Activated T-helper 17 cell treated with anti-CD3 and anti-CD28 coated beads, Interleukin-2, amount 50 U/mL, for 72 hours (primary cell): ENCODE measurements at regions not wholly inside any gene's neighbourhood (a gene's known extent, or its start where the extent isn't known, plus 50 kb on each side); places are given as distances from the start of the nearest gene placed in this dataset.
"Not testable (repeated sequence)": the region's sequence is repeated elsewhere in the genome, so short reads cannot be mapped to it uniquely, and the experiment has no call there.

ENCODE experiments used
- ATAC-seq: fragments of 150-1000 bp; cut with Tn5 transposase; replicated peaks from 2 replicates; pipeline ENCODE4 v1.10.0; 2021; ENCODE audit warnings: mild to moderate bottlenecking, moderate library complexity
- H3K27ac Mint-ChIP-seq: one replicate; pipeline ENCODE4 v1.8.0; 2022; ENCODE audit warnings: mixed read lengths
- H3K27me3 Mint-ChIP-seq: one replicate; pipeline ENCODE4 v1.8.0; 2022; ENCODE audit warnings: mixed read lengths
- H3K36me3 Mint-ChIP-seq: one replicate; pipeline ENCODE4 v1.8.0; 2022; ENCODE audit warnings: low read depth, mild to moderate bottlenecking, mixed read lengths
- H3K4me1 Mint-ChIP-seq: one replicate; pipeline ENCODE4 v1.8.0; 2022; ENCODE audit warnings: mixed read lengths
- H3K4me3 Mint-ChIP-seq: one replicate; pipeline ENCODE4 v1.8.0; 2022; ENCODE audit warnings: mild to moderate bottlenecking, mixed read lengths
- H3K9me3 Mint-ChIP-seq: one replicate; pipeline ENCODE4 v1.8.0; 2022; ENCODE audit warnings: mixed read lengths

- H3K27me3 Mint-ChIP-seq, H3K4me1 Mint-ChIP-seq, H3K9me3 Mint-ChIP-seq, H3K27ac Mint-ChIP-seq, H3K4me3 Mint-ChIP-seq, H3K36me3 Mint-ChIP-seq, ATAC-seq: not testable (repeated sequence)
Observed at GRCh38 chr16:88153516-88153915, 202.3 kb downstream of the BANP start.

DNA sequence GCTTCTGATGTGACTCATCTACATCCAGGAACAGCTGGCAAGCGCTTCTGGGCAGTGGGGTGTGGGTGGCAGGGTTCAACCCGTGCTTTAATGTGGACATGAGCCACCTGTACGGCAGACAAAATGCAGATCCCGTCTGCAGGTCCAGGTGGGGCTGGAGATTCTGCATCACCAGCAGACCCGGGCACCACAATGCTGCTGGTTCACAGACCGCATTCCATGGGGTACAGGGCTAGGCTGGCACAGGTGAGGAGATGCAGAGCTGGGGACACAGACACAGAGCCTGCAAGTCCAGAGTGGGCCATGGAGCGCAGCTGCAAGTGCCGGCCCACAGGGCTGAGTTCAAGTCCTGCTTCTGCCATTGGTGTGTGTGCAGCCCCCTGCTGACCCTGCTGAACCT is 203.7 kb downstream of the BANP start:
- H3K4me1 Mint-ChIP-seq, H3K27me3 Mint-ChIP-seq, H3K4me3 Mint-ChIP-seq, ATAC-seq, H3K9me3 Mint-ChIP-seq, H3K36me3 Mint-ChIP-seq, H3K27ac Mint-ChIP-seq: not testable (repeated sequence)

GRCh38 chr16:88155681-88156080 is 204.4 kb downstream of the BANP start:
- ATAC-seq, H3K4me1 Mint-ChIP-seq, H3K4me3 Mint-ChIP-seq, H3K27ac Mint-ChIP-seq, H3K27me3 Mint-ChIP-seq, H3K36me3 Mint-ChIP-seq, H3K9me3 Mint-ChIP-seq: not testable (repeated sequence)

GRCh38 chr16:88156640-88157283 is 205.5 kb downstream of the BANP start:
- not testable (repeated sequence) for H3K36me3 Mint-ChIP-seq, H3K4me1 Mint-ChIP-seq, ATAC-seq, H3K27me3 Mint-ChIP-seq, H3K27ac Mint-ChIP-seq, H3K9me3 Mint-ChIP-seq, H3K4me3 Mint-ChIP-seq

- ATAC-seq, H3K9me3 Mint-ChIP-seq, H3K4me1 Mint-ChIP-seq, H3K27me3 Mint-ChIP-seq, H3K4me3 Mint-ChIP-seq, H3K36me3 Mint-ChIP-seq, H3K27ac Mint-ChIP-seq: not testable (repeated sequence)
Observed at GRCh38 chr16:88157686-88158085, 206.5 kb downstream of the BANP start.

GRCh38 chr16:88158256-88159045 is 207.2 kb downstream of the BANP start:
- ATAC-seq, H3K4me1 Mint-ChIP-seq, H3K27ac Mint-ChIP-seq, H3K36me3 Mint-ChIP-seq, H3K4me3 Mint-ChIP-seq, H3K9me3 Mint-ChIP-seq: not testable (repeated sequence)
- H3K27me3 Mint-ChIP-seq, result peaks cover 11% of the 10 kb centered on the region

DNA sequence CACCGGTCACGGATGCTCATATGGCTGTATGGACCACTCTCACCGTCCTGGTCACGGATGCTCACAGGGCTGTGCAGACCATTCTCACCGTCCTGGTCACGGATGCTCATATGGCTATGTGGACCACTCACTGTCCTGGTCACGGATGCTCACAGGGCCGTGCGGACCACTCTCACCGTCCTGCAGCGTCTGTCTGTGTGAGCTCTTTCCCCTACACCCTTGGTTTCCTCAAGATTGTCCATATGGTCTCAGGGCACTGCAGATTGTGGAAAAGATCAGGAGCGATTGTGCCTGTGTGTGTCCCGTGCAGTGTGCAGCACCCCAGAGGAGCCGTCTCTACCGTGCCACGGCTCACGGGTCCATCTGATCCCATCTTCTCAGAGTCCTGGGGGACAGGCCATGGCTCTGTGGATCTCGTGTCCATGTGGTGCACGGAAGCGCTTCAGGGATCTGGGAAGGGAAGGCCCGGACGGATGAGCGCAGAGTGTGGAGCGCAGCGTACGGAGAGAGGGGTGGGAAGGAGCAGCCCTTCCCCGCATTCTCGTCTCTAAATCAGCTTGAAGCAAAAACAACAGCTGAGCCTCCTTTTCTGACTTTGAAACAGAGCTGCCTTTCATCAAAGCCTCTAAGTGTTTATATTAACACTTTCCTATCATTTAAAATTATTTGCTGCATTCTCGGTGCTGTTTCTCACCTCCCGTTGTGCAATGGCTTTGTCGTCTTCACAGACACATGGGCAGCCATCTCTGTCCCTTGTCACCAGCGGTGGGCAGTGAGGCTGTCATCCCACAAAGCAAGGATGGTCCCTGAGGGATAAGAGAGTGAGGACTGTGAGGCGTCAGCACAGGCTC is 208.0 kb downstream of the BANP start:
- not testable (repeated sequence) for H3K9me3 Mint-ChIP-seq, H3K4me3 Mint-ChIP-seq, H3K27ac Mint-ChIP-seq, H3K4me1 Mint-ChIP-seq, H3K36me3 Mint-ChIP-seq, ATAC-seq
- H3K27me3 Mint-ChIP-seq, result peaks cover 16% of the 10 kb centered on the region

DNA sequence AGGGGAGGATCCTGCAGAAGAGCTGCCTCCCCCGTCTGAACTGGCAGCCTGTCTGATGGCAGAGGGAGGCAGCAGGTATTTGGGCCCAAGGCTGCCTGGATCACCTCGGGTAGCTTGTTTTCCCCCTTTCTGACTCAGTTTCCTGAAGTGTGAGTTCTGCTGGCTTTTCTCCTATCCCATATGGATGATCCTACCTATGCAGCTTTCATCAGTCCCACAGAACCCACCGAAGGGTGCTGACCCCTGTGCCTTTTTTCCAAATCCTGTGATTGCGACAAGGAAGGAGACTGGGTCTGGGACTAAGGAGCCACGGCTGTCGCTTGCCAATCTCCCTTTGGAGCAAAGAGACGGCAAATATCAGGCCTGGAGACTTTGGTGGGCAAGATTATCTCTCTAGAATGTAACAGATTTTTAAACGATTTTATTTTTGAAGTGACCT is 208.7 kb downstream of the BANP start:
- H3K27me3 Mint-ChIP-seq, result peaks cover 18% of the 10 kb centered on the region
- H3K4me3 Mint-ChIP-seq, H3K27ac Mint-ChIP-seq, H3K4me1 Mint-ChIP-seq, ATAC-seq, H3K36me3 Mint-ChIP-seq, H3K9me3 Mint-ChIP-seq: not testable (repeated sequence)

DNA sequence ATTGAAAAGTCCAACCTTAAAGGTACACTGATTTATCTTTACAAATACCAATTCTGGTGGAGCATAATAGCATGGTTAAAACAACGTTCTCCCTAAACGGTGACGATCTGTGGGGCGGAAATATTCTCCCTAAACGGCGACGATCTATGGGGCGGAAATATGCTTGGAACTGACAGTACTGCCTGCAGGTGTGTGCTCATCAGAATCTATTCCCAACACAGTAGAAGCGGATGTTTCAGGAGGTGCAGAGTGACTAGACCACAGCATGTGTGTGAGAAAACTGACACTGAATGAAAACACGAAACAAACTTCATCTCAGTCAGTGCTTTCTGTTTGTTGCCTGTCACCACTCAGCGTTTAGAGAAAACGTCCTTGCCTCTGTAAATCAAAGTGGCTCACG is 210.0 kb downstream of the BANP start:
- H3K9me3 Mint-ChIP-seq, H3K4me1 Mint-ChIP-seq, H3K4me3 Mint-ChIP-seq, H3K27ac Mint-ChIP-seq, H3K36me3 Mint-ChIP-seq, ATAC-seq: not testable (repeated sequence)
- peaks cover 13% of the 10 kb centered on the region for H3K27me3 Mint-ChIP-seq

- H3K27me3 Mint-ChIP-seq, result peaks cover 11% of the 10 kb centered on the region
- not testable (repeated sequence) for ATAC-seq, H3K27ac Mint-ChIP-seq, H3K9me3 Mint-ChIP-seq, H3K4me3 Mint-ChIP-seq, H3K4me1 Mint-ChIP-seq, H3K36me3 Mint-ChIP-seq
Observed at GRCh38 chr16:88161623-88162275, 210.5 kb downstream of the BANP start.

DNA sequence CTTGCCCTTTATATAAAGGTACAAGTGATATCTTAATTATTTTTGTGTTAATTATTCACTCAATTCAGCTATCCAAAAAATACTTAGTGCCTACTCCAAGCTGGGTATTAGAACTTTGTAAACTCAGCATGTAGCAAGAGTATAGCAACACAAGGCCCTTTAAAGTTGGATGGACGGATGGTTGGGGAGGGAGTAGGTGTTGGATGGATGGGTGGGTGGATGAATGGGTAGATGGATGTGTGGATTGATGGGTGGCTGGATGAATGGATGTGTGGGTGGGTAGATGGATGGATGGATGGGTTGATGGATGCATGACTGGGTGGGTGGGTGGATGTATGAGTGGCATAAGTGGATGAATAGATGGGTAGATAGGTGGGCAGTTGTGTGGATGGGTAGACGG is 211.5 kb downstream of the BANP start:
- not testable (repeated sequence) for H3K27ac Mint-ChIP-seq, ATAC-seq, H3K36me3 Mint-ChIP-seq, H3K4me1 Mint-ChIP-seq, H3K4me3 Mint-ChIP-seq, H3K9me3 Mint-ChIP-seq
- peaks cover 11% of the 10 kb centered on the region for H3K27me3 Mint-ChIP-seq

- not testable (repeated sequence) for H3K9me3 Mint-ChIP-seq, H3K36me3 Mint-ChIP-seq, H3K4me3 Mint-ChIP-seq, H3K4me1 Mint-ChIP-seq, H3K27ac Mint-ChIP-seq, ATAC-seq
- peaks cover 16% of the 10 kb centered on the region for H3K27me3 Mint-ChIP-seq
Observed at GRCh38 chr16:88164196-88165039, 213.2 kb downstream of the BANP start.

DNA sequence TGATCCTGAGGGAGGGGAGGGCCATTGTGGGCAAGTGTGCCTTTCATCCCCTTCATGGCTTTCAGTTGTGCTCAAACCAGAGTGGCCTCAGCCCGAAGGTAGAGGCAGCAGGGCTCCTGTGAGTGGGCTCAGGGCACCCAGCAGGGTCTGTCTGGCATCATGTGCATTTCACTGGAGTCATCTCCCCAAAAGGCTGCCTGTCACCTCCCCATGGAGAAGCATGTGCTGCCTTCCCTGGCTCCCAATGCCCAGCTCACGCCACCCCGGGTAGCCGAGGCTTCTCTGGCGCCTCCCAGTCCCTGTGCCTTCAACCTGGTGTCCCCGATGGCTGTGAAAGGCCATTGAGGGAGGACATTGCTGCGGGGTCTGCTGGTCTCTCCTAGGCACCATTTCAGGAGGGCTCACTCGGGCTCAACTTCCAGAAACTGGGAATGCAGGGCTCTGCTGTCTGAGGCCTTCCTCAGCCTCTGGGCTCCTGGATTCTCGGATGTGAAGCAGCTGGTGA is 213.9 kb downstream of the BANP start:
- ATAC-seq, H3K4me1 Mint-ChIP-seq, H3K9me3 Mint-ChIP-seq, H3K4me3 Mint-ChIP-seq, H3K36me3 Mint-ChIP-seq, H3K27ac Mint-ChIP-seq: not testable (repeated sequence)
- H3K27me3 Mint-ChIP-seq, result peaks cover 17% of the 10 kb centered on the region

GRCh38 chr16:88165683-88166082 is 214.4 kb downstream of the BANP start:
- H3K4me1 Mint-ChIP-seq, H3K4me3 Mint-ChIP-seq, H3K36me3 Mint-ChIP-seq, H3K27ac Mint-ChIP-seq, H3K9me3 Mint-ChIP-seq, ATAC-seq: not testable (repeated sequence)
- H3K27me3 Mint-ChIP-seq, result peaks cover 23% of the 10 kb centered on the region
